GM19467 (cell line): ENCODE measurements at regions not wholly inside any gene's neighbourhood (a gene's known extent, or its start where the extent isn't known, plus 50 kb on each side); places are given as distances from the start of the nearest gene placed in this dataset.
"Not testable (repeated sequence)": the region's sequence is repeated elsewhere in the genome, so short reads cannot be mapped to it uniquely, and the experiment has no call there.

ENCODE experiments used
- ATAC-seq: cut with Tn5 transposase; IDR thresholded peaks from one replicate; pipeline ENCODE4 v1.9.1; 2021; ENCODE audit warnings: mild to moderate bottlenecking, moderate library complexity; ENCODE audit not compliant: unreplicated experiment

- no peak for ATAC-seq
Observed at GRCh38 chr5:2537378-2538145, 213.9 kb downstream of the IRX2 start.

- no peak for ATAC-seq
Observed at GRCh38 chr5:2536632-2537377, 214.7 kb downstream of the IRX2 start.

- ATAC-seq = no peak
Observed at GRCh38 chr5:2534970-2535369, 216.5 kb downstream of the IRX2 start.

- no peak for ATAC-seq
Observed at GRCh38 chr5:2534251-2534650, 217.2 kb downstream of the IRX2 start.

- not testable (repeated sequence) for ATAC-seq
Observed at GRCh38 chr5:2533848-2534247, 217.6 kb downstream of the IRX2 start.

GRCh38 chr5:2532809-2533208, 218.7 kb downstream of the IRX2 start:
- ATAC-seq = no peak

GRCh38 chr5:2531318-2531717, 220.2 kb downstream of the IRX2 start:
- no peak for ATAC-seq

- no peak for ATAC-seq
Observed at GRCh38 chr5:2530609-2531008, 220.9 kb downstream of the IRX2 start.

GRCh38 chr5:2529371-2530092, 221.9 kb downstream of the IRX2 start:
- no peak for ATAC-seq

GRCh38 chr5:2525351-2525750, 226.1 kb downstream of the IRX2 start:
- ATAC-seq = no peak

GRCh38 chr5:2524620-2525019, 226.9 kb downstream of the IRX2 start:
- ATAC-seq = no peak

GRCh38 chr5:2523180-2523579, 228.3 kb downstream of the IRX2 start:
- no peak for ATAC-seq

- no peak for ATAC-seq
Observed at GRCh38 chr5:2522372-2522771, 229.1 kb downstream of the IRX2 start.

GRCh38 chr5:2519153-2519552, 232.3 kb downstream of the IRX2 start:
- no peak for ATAC-seq

GRCh38 chr5:2517451-2517850, 234.0 kb downstream of the IRX2 start:
- ATAC-seq = no peak

- ATAC-seq = no peak
Observed at GRCh38 chr5:2515180-2515764, 236.2 kb downstream of the IRX2 start.

GRCh38 chr5:2514484-2514883, 237.0 kb downstream of the IRX2 start:
- ATAC-seq = no peak

GRCh38 chr5:2511706-2512105, 239.8 kb downstream of the IRX2 start:
- ATAC-seq = no peak

- ATAC-seq = no peak
Observed at GRCh38 chr5:2511126-2511525, 240.4 kb downstream of the IRX2 start.

GRCh38 chr5:2509527-2509926, 241.9 kb downstream of the IRX2 start:
- no peak for ATAC-seq

- no peak for ATAC-seq
Observed at GRCh38 chr5:2508514-2508913, 243.0 kb downstream of the IRX2 start.
